Hypothalamus (tissue), 51 donors: ENCODE measurements at regions not wholly inside any gene's neighbourhood (a gene's known extent, or its start where the extent isn't known, plus 50 kb on each side); places are given as distances from the start of the nearest gene placed in this dataset.

Source experiments
- DNase-seq, 51 donors: peaks; one replicate each; lab custom pipeline; 2025; lab: John Stamatoyannopoulos, UW

- no peak for DNase-seq
These were observed 51.0 kb upstream of the BARX2 start for GRCh38 chr11:129324533-129325175.

GRCh38 chr11:129323896-129324502 lies 51.6 kb upstream of the BARX2 start:
- DNase-seq = no peak

- no peak for DNase-seq
These were observed 52.7 kb upstream of the BARX2 start for GRCh38 chr11:129322941-129323340.

GRCh38 chr11:129321076-129321475 lies 54.6 kb upstream of the BARX2 start:
- no peak for DNase-seq

GRCh38 chr11:129320494-129320893 lies 55.2 kb upstream of the BARX2 start:
- DNase-seq = no peak

GRCh38 chr11:129319751-129320150 lies 55.9 kb upstream of the BARX2 start:
- DNase-seq = no peak

GRCh38 chr11:129319201-129319600 lies 56.4 kb upstream of the BARX2 start:
- no peak for DNase-seq

GRCh38 chr11:129317571-129317970 lies 58.1 kb upstream of the BARX2 start:
- DNase-seq = no peak

- DNase-seq = no peak
These were observed 58.9 kb upstream of the BARX2 start for GRCh38 chr11:129316781-129317180.

- no peak for DNase-seq
These were observed 59.7 kb upstream of the BARX2 start for GRCh38 chr11:129315781-129316579.

- DNase-seq = no peak
These were observed 61.3 kb upstream of the BARX2 start for GRCh38 chr11:129314371-129314770.

GRCh38 chr11:129313541-129314297 lies 61.9 kb upstream of the BARX2 start:
- DNase-seq = no peak

- peak in 1 of 51 donors; percentile 56 for DNase-seq
These were observed 62.7 kb upstream of the BARX2 start for GRCh38 chr11:129312730-129313503.

- DNase-seq = no peak
These were observed 67.3 kb upstream of the BARX2 start for GRCh38 chr11:129308241-129308865.

- no peak for DNase-seq
These were observed 68.5 kb upstream of the BARX2 start for GRCh38 chr11:129307162-129307561.

- no peak for DNase-seq
These were observed 73.1 kb upstream of the BARX2 start for GRCh38 chr11:129302386-129303101.

GRCh38 chr11:129300099-129300498 lies 75.5 kb upstream of the BARX2 start:
- no peak for DNase-seq

GRCh38 chr11:129298988-129299387 lies 76.7 kb upstream of the BARX2 start:
- peak in 1 of 51 donors; percentile 11 for DNase-seq

- no peak for DNase-seq
These were observed 79.9 kb upstream of the BARX2 start for GRCh38 chr11:129295746-129296145.
